H1 (cell line): ENCODE measurements at regions not wholly inside any gene's neighbourhood (a gene's known extent, or its start where the extent isn't known, plus 50 kb on each side); places are given as distances from the start of the nearest gene placed in this dataset.

Experiments
- CTCF ChIA-PET: fragments of 300-600 bp; sonication (Branson Sonifier 250); formaldehyde crosslinking; loops from one replicate; lab custom pipeline; 2021; ENCODE audit not compliant: partially characterized antibody; lab: Charles Lee
- POLR2A ChIA-PET: fragments of 300-600 bp; sonication (Branson Sonifier 250); formaldehyde crosslinking; loops from one replicate; lab custom pipeline; 2021; ENCODE audit warnings: inconsistent platforms; ENCODE audit not compliant: partially characterized antibody; lab: Charles Lee
- DNase-seq, 2 experiments: peaks; one replicate each; pipeline versions ENCODE4 v3.0.0 to v3.0.0-alpha.2; 2010 to 2022; ENCODE audit warnings: low spot score in 2 of 2, low read depth in 1 of 2, mixed read lengths in 1 of 2
- FAIRE-seq: peaks from 2 replicates; lab custom pipeline; 2011; peaks lifted over from hg19 to GRCh38; lab: Jason Lieb, UNC
- H2AFZ ChIP-seq: 2 replicates; pipeline ENCODE4 v1.8.1; 2012; ENCODE audit warnings: low read length, inconsistent platforms
- H2AK5ac ChIP-seq: 2 replicates; pipeline ENCODE4 v1.6.1; 2013; ENCODE audit warnings: low read depth, low read length
- H2BK120ac ChIP-seq: replicated peaks from 2 replicates; pipeline ENCODE3; 2013; ENCODE audit warnings: low read depth, low read length, inconsistent platforms
- H2BK12ac ChIP-seq: 2 replicates; pipeline ENCODE4 v1.6.1; 2013; ENCODE audit warnings: low read depth, low read length
- H2BK15ac ChIP-seq: 2 replicates; pipeline ENCODE4 v1.6.1; 2013; ENCODE audit warnings: low read length
- H2BK20ac ChIP-seq: 2 replicates; pipeline ENCODE4 v1.6.1; 2013; ENCODE audit warnings: low read length
- H2BK5ac ChIP-seq: 2 replicates; pipeline ENCODE4 v1.6.1; 2013; ENCODE audit warnings: low read depth, low read length
- H3K14ac ChIP-seq: 2 replicates; pipeline ENCODE4 v1.6.1; 2013; ENCODE audit warnings: inconsistent platforms; ENCODE audit not compliant: insufficient read length
- H3K18ac ChIP-seq: 2 replicates; pipeline ENCODE4 v1.6.1; 2013; ENCODE audit warnings: low read length; ENCODE audit errors: extremely low read depth
- H3K23ac ChIP-seq: 2 replicates; pipeline ENCODE4 v1.6.1; 2013; ENCODE audit warnings: inconsistent platforms; ENCODE audit not compliant: insufficient read length
- H3K23me2 ChIP-seq: 2 replicates; pipeline ENCODE4 v1.6.1; 2013; ENCODE audit warnings: low read depth, low read length
- H3K27ac ChIP-seq: 2 replicates; pipeline ENCODE4 v1.6.1; 2011; ENCODE audit warnings: low read depth, low read length, inconsistent platforms
- H3K27me3 ChIP-seq, 4 experiments: replicated peaks in 1 of 4; 1 replicate in 1 of 4; 2 replicates in 3 of 4; pipeline versions ENCODE4 v1.6.1 to v1.8.1; 2011 to 2013; ENCODE audit warnings: low read length in 3 of 4, mild to moderate bottlenecking in 3 of 4, inconsistent platforms in 2 of 4, mixed read lengths in 2 of 4, moderate library complexity in 1 of 4; ENCODE audit not compliant: control insufficient read depth in 3 of 4, insufficient read depth in 3 of 4; ENCODE audit errors: extremely low read depth in 1 of 4
- H3K36me3 ChIP-seq, 4 experiments: 2 replicates each; pipeline versions ENCODE4 v1.6.1 to v1.8.1; 2011 to 2013; ENCODE audit warnings: mild to moderate bottlenecking in 4 of 4, low read length in 3 of 4, moderate library complexity in 2 of 4, control low read depth in 1 of 4, inconsistent platforms in 1 of 4; ENCODE audit not compliant: insufficient read depth in 4 of 4, control insufficient read depth in 2 of 4
- H3K4ac ChIP-seq: replicated peaks from 2 replicates; pipeline ENCODE3; 2013; ENCODE audit warnings: low read length, low read depth, mixed read lengths, inconsistent platforms; ENCODE audit not compliant: insufficient read length
- H3K4me1 ChIP-seq, 4 experiments: replicated peaks in 1 of 4; 1 replicate in 1 of 4; 2 replicates in 3 of 4; pipeline versions ENCODE4 v1.6.1 to v1.8.1; 2011 to 2013; ENCODE audit warnings: low read length in 3 of 4, inconsistent platforms in 2 of 4, mixed read lengths in 1 of 4; ENCODE audit not compliant: insufficient read depth in 4 of 4, control insufficient read depth in 3 of 4
- H3K4me2 ChIP-seq, 2 experiments: 2 replicates each; pipeline versions ENCODE4 v1.6.1 to v1.8.1; 2011 to 2013; ENCODE audit warnings: low read depth in 2 of 2, low read length in 2 of 2, control low read depth in 1 of 2, inconsistent platforms in 1 of 2, mild to moderate bottlenecking in 1 of 2; ENCODE audit not compliant: insufficient read depth in 1 of 2
- H3K4me3 ChIP-seq, 4 experiments: fragments of 200-600, 300-600 bp in 1 of 4; sonication (generic), shearing (Covaris generic), sonication (Bioruptor Twin) in 1 of 4; 2 replicates each; pipeline versions ENCODE4 v1.5.1 to v1.8.1; 2011 to 2016; ENCODE audit warnings: low read length in 4 of 4, low read depth in 3 of 4, control low read depth in 2 of 4, inconsistent platforms in 2 of 4, mild to moderate bottlenecking in 2 of 4, mixed read lengths in 1 of 4, moderate library complexity in 1 of 4; ENCODE audit not compliant: insufficient read depth in 2 of 4; ENCODE audit errors: extremely low read depth in 1 of 4
- H3K56ac ChIP-seq: replicated peaks from 2 replicates; pipeline ENCODE3; 2013; ENCODE audit warnings: low read depth, mild to moderate bottlenecking, mixed read lengths, low read length, inconsistent platforms; ENCODE audit not compliant: insufficient read length
- H3K79me1 ChIP-seq: 2 replicates; pipeline ENCODE4 v1.6.1; 2013; ENCODE audit warnings: low read depth, low read length, control low read depth
- H3K79me2 ChIP-seq, 2 experiments: 2 replicates each; pipeline versions ENCODE4 v1.6.1 to v1.8.1; 2012 to 2013; ENCODE audit warnings: low read length in 2 of 2, mild to moderate bottlenecking in 2 of 2, inconsistent platforms in 1 of 2; ENCODE audit not compliant: insufficient read depth in 2 of 2, control insufficient read depth in 1 of 2
- H3K9ac ChIP-seq, 4 experiments: replicated peaks in 1 of 4; 1 replicate in 1 of 4; 2 replicates in 3 of 4; pipeline versions ENCODE4 v1.6.1 to v1.8.1; 2011 to 2013; ENCODE audit warnings: low read depth in 3 of 4, low read length in 3 of 4, control low read depth in 2 of 4, mild to moderate bottlenecking in 2 of 4, moderate library complexity in 2 of 4, inconsistent platforms in 1 of 4; ENCODE audit errors: extremely low read depth in 1 of 4
- H3K9me3 ChIP-seq, 2 experiments: 2 replicates each; pipeline versions ENCODE4 v1.6.1 to v1.8.1; 2012 to 2013; ENCODE audit warnings: mild to moderate bottlenecking in 2 of 2, moderate library complexity in 2 of 2, control low read depth in 1 of 2, inconsistent platforms in 1 of 2, low read depth in 1 of 2, low read length in 1 of 2, mixed read lengths in 1 of 2; ENCODE audit not compliant: insufficient read depth in 2 of 2
- H4K20me1 ChIP-seq, 2 experiments: replicated peaks in 1 of 2; 2 replicates each; pipeline versions ENCODE3 to v1.8.1; 2011 to 2013; ENCODE audit warnings: inconsistent platforms in 2 of 2, low read length in 2 of 2, mild to moderate bottlenecking in 1 of 2; ENCODE audit not compliant: insufficient read depth in 2 of 2, control insufficient read depth in 1 of 2
- H4K5ac ChIP-seq: 2 replicates; pipeline ENCODE4 v1.6.1; 2013; ENCODE audit warnings: low read length, low read depth, mixed read lengths, inconsistent platforms; ENCODE audit not compliant: insufficient read length
- H4K8ac ChIP-seq: 2 replicates; pipeline ENCODE4 v1.8.0; 2013; ENCODE audit warnings: mild to moderate bottlenecking, moderate library complexity, low read length, inconsistent platforms; ENCODE audit not compliant: insufficient read depth; ENCODE audit errors: extremely low read depth
- H4K91ac ChIP-seq: replicated peaks from 2 replicates; pipeline ENCODE3; 2013; ENCODE audit warnings: low read length, mixed read lengths, inconsistent platforms; ENCODE audit not compliant: insufficient read length
- EZH2 ChIP-seq: fragments of 200-600 bp; sonication (generic); IDR thresholded peaks from 2 replicates; pipeline ENCODE4 v1.7.1; 2012; ENCODE audit warnings: low read depth, mild to moderate bottlenecking, moderate library complexity, low read length, inconsistent platforms; ENCODE audit not compliant: severe bottlenecking
- KDM1A ChIP-seq: fragments of 200-600, 300-600 bp; sonication (generic); IDR thresholded peaks from 2 replicates; pipeline ENCODE4 v1.7.1; 2016; ENCODE audit warnings: mild to moderate bottlenecking, low read length, borderline replicate concordance
- KDM4A ChIP-seq: IDR thresholded peaks from one replicate; pipeline ENCODE4 v1.7.1; 2012; ENCODE audit warnings: low read depth, mild to moderate bottlenecking, moderate library complexity, low read length, inconsistent platforms; ENCODE audit not compliant: severe bottlenecking
- ZNF274 ChIP-seq: IDR thresholded peaks from 2 replicates; pipeline ENCODE4 v1.7.0; 2012; ENCODE audit warnings: low read length, borderline replicate concordance; ENCODE audit errors: extremely low read depth
- WGBS, 2 experiments: shearing (Covaris generic) in 1 of 2; methylation state at CpG; one replicate each; pipeline versions ENCODE4 v1.1.6 to v1.1.7; 2013 to 2015; ENCODE audit warnings: low lambda C conversion rate in 2 of 2, mixed read lengths in 2 of 2, inconsistent platforms in 1 of 2, low coverage in 1 of 2, missing lambda C conversion rate in 1 of 2; ENCODE audit not compliant: insufficient replicate concordance in 2 of 2, insufficient coverage in 1 of 2, insufficient read length in 1 of 2; ENCODE audit errors: extremely low coverage in 1 of 2, missing lambda C conversion rate in 1 of 2; 5-methylcytosine and 5-hydroxymethylcytosine counted together

- H3K79me2 ChIP-seq: no peaks in the 10 kb centered on the region
- H4K91ac ChIP-seq: no peak overlapping the region
- no peaks in the 10 kb centered on the region for H3K27me3 ChIP-seq
Observed at GRCh38 chr2:156817430-156817829, 381.3 kb downstream of the GPD2 start.

More at GRCh38 chr2:156817430-156817829, 381.3 kb downstream of the GPD2 start:
- H3K27ac ChIP-seq: no peak overlapping the region
- FAIRE-seq (no peak), DNase-seq (no peak)
- H3K79me1 ChIP-seq: no peaks in the 10 kb centered on the region
- H3K4me1 ChIP-seq: no peaks in the 10 kb centered on the region
- H3K36me3 ChIP-seq: no peaks in the 10 kb centered on the region
- no peak overlapping the region for H3K4me2 ChIP-seq
- no peak overlapping the region for H3K9ac ChIP-seq
- H3K4me3 ChIP-seq: no peak overlapping the region
- no peak overlapping the region for H2BK15ac ChIP-seq
- no peak overlapping the region for H3K56ac ChIP-seq
- H3K14ac ChIP-seq: no peak overlapping the region
- no peaks in the 10 kb centered on the region for H3K23me2 ChIP-seq
- POLR2A ChIA-PET: no interaction called here
- H3K18ac ChIP-seq: no peak overlapping the region
- H4K8ac ChIP-seq: no peak overlapping the region
- H3K23ac ChIP-seq: no peak overlapping the region
- H2AFZ ChIP-seq: no peak overlapping the region
- H3K9me3 ChIP-seq: no peaks in the 10 kb centered on the region
- no peak overlapping the region for H4K5ac ChIP-seq
- H2BK12ac ChIP-seq: no peak overlapping the region
- CTCF ChIA-PET: interaction anchor here (0.6 kb wide), 1 partner anchor 382 kb away, joined by 3 read pairs; the partner anchor contains the start of gene GPD2
- H2BK5ac ChIP-seq: no peak overlapping the region
- no peaks in the 10 kb centered on the region for H4K20me1 ChIP-seq
- TF ChIP-seq KDM1A: no peak
- no peak for TF ChIP-seq EZH2
- TF ChIP-seq ZNF274: no peak
- no peak for TF ChIP-seq KDM4A
- no peak overlapping the region for H2AK5ac ChIP-seq
- 80% methylated on average over 1 of the region's 1 CpG; no CpG with 5 or more reads in 1 of the 2 experiments for WGBS, 2 experiments
- no peak overlapping the region for H2BK120ac ChIP-seq
- no peak overlapping the region for H2BK20ac ChIP-seq
- no peak overlapping the region for H3K4ac ChIP-seq
